K562 (cell line): ENCODE measurements at regions not wholly inside any gene's neighbourhood (a gene's known extent, or its start where the extent isn't known, plus 50 kb on each side); places are given as distances from the start of the nearest gene placed in this dataset.

ENCODE experiments used
- ATAC-seq: fragments of 200-7000 bp; cut with Tn5 transposase; 3 replicates; pipeline ENCODE4 v1.9.1; 2020; ENCODE audit warnings: moderate library complexity
- BruUV-seq: library from RNA; stranded (reverse); fragments of 400-500 nt; replicated peaks from 2 replicates; lab custom pipeline; 2021; lab: Mats Ljungman, UMichigan
- CTCF ChIA-PET: fragments of 300-600 bp; formaldehyde crosslinking; extraction: SDS; loops from one replicate; lab custom pipeline; 2021; ENCODE audit warnings: low intra/inter-chr PET ratio; lab: Yijun Ruan, JAX
- POLR2A ChIA-PET: fragments of 300-600, 350-650 bp; sonication (Branson Sonifier 250); formaldehyde crosslinking; extraction: SDS; loops from one replicate; lab custom pipeline; 2021; ENCODE audit warnings: antibody characterized with exemption, inconsistent platforms; lab: Yijun Ruan, JAX
- DNase-seq, 4 experiments: peaks; one replicate each; pipeline versions ENCODE4 v3.0.0 to v3.0.0-alpha.2; 2011 to 2018; ENCODE audit warnings: low spot score in 3 of 4, mixed read lengths in 3 of 4; ENCODE audit errors: extremely low read depth in 1 of 4
- FAIRE-seq: peaks from 2 replicates; lab custom pipeline; 2011; peaks lifted over from hg19 to GRCh38; lab: Jason Lieb, UNC
- H2AFZ ChIP-seq: 2 replicates; pipeline ENCODE4 v1.6.0; 2011; ENCODE audit warnings: low read depth, low read length, control low read depth, inconsistent platforms
- H3K27ac ChIP-seq: fragments of 200-600 bp; 3 replicates; pipeline ENCODE4 v1.8.0; 2011; ENCODE audit warnings: low read depth, mild to moderate bottlenecking, control low read depth, inconsistent platforms, low read length, moderate library complexity, mixed read lengths; ENCODE audit errors: extremely low read depth
- H3K27me3 ChIP-seq, 2 experiments: fragments of 300-600 bp in 1 of 2; 2 replicates in 1 of 2; 3 replicates in 1 of 2; pipeline versions ENCODE4 v1.6.0 to v1.8.0; 2011; ENCODE audit warnings: inconsistent platforms in 2 of 2, low read length in 2 of 2, mild to moderate bottlenecking in 1 of 2, mixed read lengths in 1 of 2, moderate library complexity in 1 of 2; ENCODE audit not compliant: control insufficient read depth in 2 of 2, insufficient read depth in 2 of 2
- H3K36me3 ChIP-seq: fragments of 300-600 bp; 3 replicates; pipeline ENCODE4 v1.8.0; 2011; ENCODE audit warnings: mild to moderate bottlenecking, low read length, inconsistent platforms; ENCODE audit not compliant: control insufficient read depth, insufficient read depth
- H3K4me1 ChIP-seq, 2 experiments: fragments of 200-600 bp in 1 of 2; replicated peaks in 1 of 2; 2 replicates in 1 of 2; 3 replicates in 1 of 2; pipeline versions ENCODE4 v1.5.1 to v1.8.0; 2011; ENCODE audit warnings: inconsistent platforms in 2 of 2, low read length in 2 of 2, mild to moderate bottlenecking in 1 of 2, mixed read lengths in 1 of 2, moderate library complexity in 1 of 2; ENCODE audit not compliant: control insufficient read depth in 2 of 2, insufficient read depth in 2 of 2
- H3K4me2 ChIP-seq: 2 replicates; pipeline ENCODE4 v1.6.1; 2011; ENCODE audit warnings: low read length, control low read depth, inconsistent platforms, mixed read lengths; ENCODE audit not compliant: insufficient read depth
- H3K4me3 ChIP-seq: fragments of 200-600 bp; sonication (generic), shearing (Covaris generic); 2 replicates; pipeline ENCODE4 v1.5.1; 2016; ENCODE audit warnings: control low read depth, inconsistent platforms
- H3K79me2 ChIP-seq: fragments of 200-600 bp; 3 replicates; pipeline ENCODE4 v1.8.0; 2011; ENCODE audit warnings: low read length, inconsistent platforms; ENCODE audit not compliant: control insufficient read depth, insufficient read depth
- H3K9ac ChIP-seq, 2 experiments: 2 replicates each; pipeline versions ENCODE4 v1.6.0 to v1.6.1; 2011; ENCODE audit warnings: low read depth in 2 of 2, low read length in 2 of 2, control low read depth in 1 of 2, inconsistent platforms in 1 of 2, mild to moderate bottlenecking in 1 of 2, mixed read lengths in 1 of 2; ENCODE audit not compliant: insufficient read depth in 1 of 2
- H3K9me1 ChIP-seq: one replicate; pipeline ENCODE4 v1.6.0; 2011; ENCODE audit warnings: inconsistent platforms, mild to moderate bottlenecking, low read length, moderate library complexity; ENCODE audit not compliant: control insufficient read depth, insufficient read depth
- H3K9me3 ChIP-seq: replicated peaks from 2 replicates; pipeline ENCODE4 v1.5.1; 2011; ENCODE audit warnings: low read depth, low read length, inconsistent platforms; ENCODE audit not compliant: control insufficient read depth, insufficient read depth
- H4K20me1 ChIP-seq: replicated peaks from 2 replicates; pipeline ENCODE4 v1.6.1; 2011; ENCODE audit warnings: low read length, inconsistent platforms, mixed read lengths; ENCODE audit not compliant: control insufficient read depth, insufficient read depth
- CTCF ChIP-seq, 3 experiments: IDR thresholded peaks in 2 of 3; conservative IDR thresholded peaks in 1 of 3; 2 replicates each; pipeline ENCODE4 v1.5.1; 2011 to 2012; ENCODE audit warnings: low read length in 3 of 3, mild to moderate bottlenecking in 3 of 3, control low read depth in 2 of 3, improper control_type of control experiment in 1 of 3, inconsistent platforms in 1 of 3, low read depth in 1 of 3, mixed read lengths in 1 of 3, moderate library complexity in 1 of 3; ENCODE audit not compliant: insufficient read depth in 2 of 3
- DDX20 ChIP-seq: fragments of 450-650 bp; IDR thresholded peaks from 2 replicates; pipeline ENCODE4 v1.6.1; 2016; ENCODE audit warnings: missing genetic modification characterization, low read depth, mild to moderate bottlenecking, missing compliant biosample characterization, moderate library complexity
- MEF2D ChIP-seq: conservative IDR thresholded peaks from 2 replicates; pipeline ENCODE4 v1.6.1; 2016; ENCODE audit warnings: low read depth, missing genetic modification characterization, missing compliant biosample characterization
- MITF ChIP-seq: IDR thresholded peaks from 2 replicates; pipeline ENCODE4 v1.6.1; 2014; ENCODE audit warnings: antibody characterized with exemption
- MTF1 ChIP-seq: fragments of 250-450 bp; sonication (Bioruptor Pico); IDR thresholded peaks from 2 replicates; pipeline ENCODE4 v1.9.0; 2021; ENCODE audit warnings: moderate library complexity, mild to moderate bottlenecking, inconsistent platforms, borderline replicate concordance
- MXD1 ChIP-seq: fragments of 250-450 bp; sonication (Bioruptor Pico); IDR thresholded peaks from 2 replicates; pipeline ENCODE4 v1.8.0; 2021; ENCODE audit warnings: borderline replicate concordance, mild to moderate bottlenecking, moderate library complexity; ENCODE audit not compliant: poor library complexity, severe bottlenecking
- PBX2 ChIP-seq, 2 experiments: IDR thresholded peaks in 1 of 2; conservative IDR thresholded peaks in 1 of 2; 2 replicates each; pipeline ENCODE4 v1.6.1; 2016; ENCODE audit warnings: low read depth in 2 of 2, mild to moderate bottlenecking in 1 of 2, missing compliant biosample characterization in 1 of 2, missing genetic modification characterization in 1 of 2, moderate library complexity in 1 of 2
- RUNX1 ChIP-seq: sonication (generic); IDR thresholded peaks from 2 replicates; pipeline ENCODE4 v1.6.1; 2016; ENCODE audit warnings: antibody characterized with exemption, low read depth
- SMC3 ChIP-seq: conservative IDR thresholded peaks from 2 replicates; pipeline ENCODE4 v1.6.1; 2011; ENCODE audit warnings: low read depth, low read length, improper control_type of control experiment; ENCODE audit not compliant: insufficient read depth
- TOE1 ChIP-seq, 2 experiments: fragments of 450-650 bp in 1 of 2; sonication (generic) in 1 of 2; formaldehyde crosslinking in 1 of 2; IDR thresholded peaks; 2 replicates each; pipeline versions ENCODE4 v1.7.1 to v1.8.0; 2016 to 2022; ENCODE audit warnings: borderline replicate concordance in 2 of 2, mild to moderate bottlenecking in 2 of 2, antibody characterized with exemption in 1 of 2, inconsistent platforms in 1 of 2, low read depth in 1 of 2, missing genetic modification reagents in 1 of 2, moderate library complexity in 1 of 2
- WGBS: fragments of 100-300 bp; shearing (Covaris generic); methylation state at CpG from one replicate; pipeline ENCODE4 v1.1.6; 2016; ENCODE audit warnings: low coverage, mixed read lengths; ENCODE audit not compliant: insufficient coverage; ENCODE audit errors: missing lambda C conversion rate; 5-methylcytosine and 5-hydroxymethylcytosine counted together
- in situ Hi-C: fragments of 300-500 bp; cut with MboI; formaldehyde crosslinking; loops from 4 replicates; pipeline ENCODE4 v1.15.0; 2018; ENCODE audit warnings: inconsistent platforms, mixed read lengths
- intact Hi-C: fragments of 100-400 bp; cut with micrococcal nuclease; formaldehyde crosslinking; loops from 2 replicates; pipeline ENCODE4 v1.14.2; 2022

- Histone ChIP-seq H3K4me1 (no peaks in the 10 kb centered on the region), H4K20me1 (no peaks in the 10 kb centered on the region; the same call in 1 of the 2 replicates), H3K27me3 (peaks cover 7 to 12% of the 10 kb centered on the region in 2 experiments; a peak in 4 of 5 replicates), H3K4me2 (no peak overlapping the region), H3K27ac (no peak overlapping the region), H3K4me3 (no peak overlapping the region), H3K79me2 (no peaks in the 10 kb centered on the region), H3K9ac (no peak overlapping the region), H3K9me1 (no peaks in the 10 kb centered on the region), H2AFZ (no peak overlapping the region), H3K9me3 (no peaks in the 10 kb centered on the region), H3K36me3 (no peaks in the 10 kb centered on the region)
- CTCF ChIA-PET, result interaction anchor here (0.7 to 9.8 kb wide), 6 partner anchors 131 to 973 kb away, joined by 3 to 185 read pairs (median 6); no protein-coding TSS in a partner anchor
- peak; percentile 22 to 24 (median 23) for DNase-seq
- ATAC-seq, result no peak
- WGBS, result 0% methylated on average over 5 of the region's 5 CpGs
- POLR2A ChIA-PET, result interaction anchor here (1.4 kb wide), 1 partner anchor 171 kb away, joined by 4 read pairs; no protein-coding TSS in a partner anchor
- in situ Hi-C loops, result loop anchor here (25.0 kb wide), 1 partner anchor 446 kb away; no protein-coding TSS in a partner anchor
- no TSS peak for BruUV-seq
- intact Hi-C loops, result loop anchor here (1.0 kb wide), 1 partner anchor 175 kb away; no protein-coding TSS in a partner anchor
- FAIRE-seq, result peak; percentile 66
- TF ChIP-seq MITF (no peak), TOE1 (IDR thresholded peaks at IDR 0.05; ENCODE audit: borderline replicate concordance) (no peak), TOE1 (CRISPR knock-in tag; IDR thresholded peaks at IDR 0.05; ENCODE audit: borderline replicate concordance, low read depth) (no peak), SMC3 (peak; percentile 54; the same call in 1 of the 2 replicates), CTCF (IDR thresholded peaks at IDR 0.05 in 2 of 3, conservative IDR thresholded peaks at IDR 0.05 in 1 of 3; ENCODE audit: insufficient read depth in 2 of 3, low read depth in 1 of 3, low read length in 3 of 3) (peak in 2 of 3 experiments; percentile 70 to 75; a peak in 4 of 6 replicates), RUNX1 (no peak), DDX20 (tag) (no peak), MXD1 (no peak), PBX2 (CRISPR knock-in tag; IDR thresholded peaks at IDR 0.05; ENCODE audit: low read depth) (no peak), PBX2 (tag; conservative IDR thresholded peaks at IDR 0.05; ENCODE audit: low read depth) (no peak), MEF2D (no peak), MTF1 (CRISPR knock-in tag) (no peak)
Measured at GRCh38 chr7:25391295-25391861, 163.1 kb upstream of the NPVF start.
